Smooth muscle cell (in vitro differentiated cells): ENCODE measurements at regions not wholly inside any gene's neighbourhood (a gene's known extent, or its start where the extent isn't known, plus 50 kb on each side); places are given as distances from the start of the nearest gene placed in this dataset.
"Not testable (repeated sequence)": the region's sequence is repeated elsewhere in the genome, so short reads cannot be mapped to it uniquely, and the experiment has no call there.

Source experiments
- DNase-seq: peaks from one replicate; lab custom pipeline; 2025; ENCODE audit not compliant: unreplicated experiment; lab: John Stamatoyannopoulos, UW
- H2AFZ ChIP-seq: fragments of 200-600 bp; sonication (generic); 2 replicates; pipeline ENCODE4 v1.6.0; 2016; ENCODE audit warnings: antibody characterized with exemption, low read depth, mild to moderate bottlenecking
- H3F3A ChIP-seq: fragments of 200-600 bp; sonication (generic); 2 replicates; pipeline ENCODE4 v1.6.0; 2017; ENCODE audit warnings: antibody characterized with exemption, low read depth
- H3K27ac ChIP-seq: fragments of 200-600 bp; sonication (generic); 2 replicates; pipeline ENCODE4 v1.5.1; 2016; ENCODE audit warnings: low read depth, mild to moderate bottlenecking
- H3K27me3 ChIP-seq: fragments of 200-600 bp; sonication (generic); 2 replicates; pipeline ENCODE4 v1.6.1; 2016; ENCODE audit warnings: low read depth, mild to moderate bottlenecking
- H3K36me3 ChIP-seq: fragments of 200-600 bp; sonication (generic); 2 replicates; pipeline ENCODE4 v1.5.1; 2016; ENCODE audit warnings: low read depth
- H3K4me1 ChIP-seq: fragments of 200-600 bp; sonication (generic); 2 replicates; pipeline ENCODE4 v1.5.1; 2016; ENCODE audit warnings: low read depth
- H3K4me2 ChIP-seq: fragments of 200-600 bp; sonication (generic); 2 replicates; pipeline ENCODE4 v1.6.0; 2016; ENCODE audit warnings: mild to moderate bottlenecking
- H3K4me3 ChIP-seq: fragments of 200-600 bp; sonication (generic); 2 replicates; pipeline ENCODE4 v1.5.1; 2016; ENCODE audit warnings: mild to moderate bottlenecking
- H3K79me2 ChIP-seq: fragments of 200-600 bp; sonication (generic); 2 replicates; pipeline ENCODE4 v1.6.0; 2016; ENCODE audit warnings: low read depth, mild to moderate bottlenecking
- H3K9ac ChIP-seq: fragments of 200-600 bp; sonication (generic); 2 replicates; pipeline ENCODE4 v1.6.0; 2016; ENCODE audit warnings: low read depth
- H3K9me3 ChIP-seq: fragments of 200-600 bp; sonication (generic); replicated peaks from 2 replicates; pipeline ENCODE4 v1.5.1; 2016; ENCODE audit warnings: low read depth
- H4K20me1 ChIP-seq: fragments of 200-600 bp; sonication (generic); 2 replicates; pipeline ENCODE4 v1.6.0; 2016; ENCODE audit warnings: low read depth
- WGBS: methylation state at CpG from one replicate; pipeline ENCODE4 v1.1.7; 2016; ENCODE audit warnings: low lambda C conversion rate; 5-methylcytosine and 5-hydroxymethylcytosine counted together
- TF ChIP-seq, protein P1 (sequence below): fragments of 200-600 bp; sonication (generic); IDR thresholded peaks from 2 replicates; pipeline ENCODE4 v1.5.1; 2017; ENCODE audit warnings: borderline replicate concordance, mild to moderate bottlenecking, antibody characterized with exemption; ENCODE audit not compliant: insufficient read depth, poor library complexity, severe bottlenecking

GRCh38 chr5:62812621-62813255 is 234.1 kb downstream of the LRRC70 start:
- H3K9ac ChIP-seq: no peak overlapping the region
- no peaks in the 10 kb centered on the region for H3F3A ChIP-seq
- H3K4me3 ChIP-seq: no peak overlapping the region
- H3K9me3 ChIP-seq: no peaks in the 10 kb centered on the region
- DNase-seq: no peak
- H3K36me3 ChIP-seq: no peaks in the 10 kb centered on the region
- H3K4me2 ChIP-seq: no peak overlapping the region
- no peak overlapping the region for H3K27ac ChIP-seq
- H3K79me2 ChIP-seq: no peaks in the 10 kb centered on the region
- 59% methylated on average over 6 of the region's 6 CpGs for WGBS
- no peaks in the 10 kb centered on the region for H4K20me1 ChIP-seq
- H3K27me3 ChIP-seq: no peaks in the 10 kb centered on the region
- TF ChIP-seq, protein P1, sequence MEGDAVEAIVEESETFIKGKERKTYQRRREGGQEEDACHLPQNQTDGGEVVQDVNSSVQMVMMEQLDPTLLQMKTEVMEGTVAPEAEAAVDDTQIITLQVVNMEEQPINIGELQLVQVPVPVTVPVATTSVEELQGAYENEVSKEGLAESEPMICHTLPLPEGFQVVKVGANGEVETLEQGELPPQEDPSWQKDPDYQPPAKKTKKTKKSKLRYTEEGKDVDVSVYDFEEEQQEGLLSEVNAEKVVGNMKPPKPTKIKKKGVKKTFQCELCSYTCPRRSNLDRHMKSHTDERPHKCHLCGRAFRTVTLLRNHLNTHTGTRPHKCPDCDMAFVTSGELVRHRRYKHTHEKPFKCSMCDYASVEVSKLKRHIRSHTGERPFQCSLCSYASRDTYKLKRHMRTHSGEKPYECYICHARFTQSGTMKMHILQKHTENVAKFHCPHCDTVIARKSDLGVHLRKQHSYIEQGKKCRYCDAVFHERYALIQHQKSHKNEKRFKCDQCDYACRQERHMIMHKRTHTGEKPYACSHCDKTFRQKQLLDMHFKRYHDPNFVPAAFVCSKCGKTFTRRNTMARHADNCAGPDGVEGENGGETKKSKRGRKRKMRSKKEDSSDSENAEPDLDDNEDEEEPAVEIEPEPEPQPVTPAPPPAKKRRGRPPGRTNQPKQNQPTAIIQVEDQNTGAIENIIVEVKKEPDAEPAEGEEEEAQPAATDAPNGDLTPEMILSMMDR: no peak
- no peak overlapping the region for H2AFZ ChIP-seq
- no peaks in the 10 kb centered on the region for H3K4me1 ChIP-seq

- DNase-seq, H3K27me3 ChIP-seq, H3K79me2 ChIP-seq, H3K27ac ChIP-seq, H2AFZ ChIP-seq, H4K20me1 ChIP-seq, H3K4me3 ChIP-seq, H3F3A ChIP-seq, H3K4me1 ChIP-seq, H3K9me3 ChIP-seq, H3K9ac ChIP-seq, H3K4me2 ChIP-seq, H3K36me3 ChIP-seq: not testable (repeated sequence)
- WGBS: 90% methylated on average over 6 of the region's 13 CpGs
These were observed 226.2 kb downstream of the LRRC70 start for GRCh38 chr5:62804819-62805218.

DNA sequence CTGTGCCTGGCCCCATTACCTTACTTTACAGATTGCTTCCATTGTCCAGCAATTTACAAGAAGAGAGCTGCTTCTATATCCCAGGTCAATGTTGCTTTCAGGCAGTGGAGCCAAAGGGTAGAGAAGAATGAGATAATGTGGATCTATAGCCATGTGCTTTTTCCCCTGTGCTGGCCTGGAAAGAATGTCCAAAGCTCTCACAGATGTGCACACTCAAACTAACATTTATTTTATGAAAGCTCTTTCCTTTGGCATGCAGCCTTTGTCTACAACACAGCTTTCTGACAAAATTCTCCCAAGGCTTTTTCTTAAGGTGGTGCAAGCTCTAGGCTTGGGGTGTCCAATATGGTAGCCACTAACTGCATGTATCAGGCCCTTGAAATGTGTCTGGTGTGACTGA is 217.3 kb downstream of the LRRC70 start:
- no peak overlapping the region for H2AFZ ChIP-seq
- TF ChIP-seq, protein P1: no peak
- no peak for DNase-seq
- H3K27ac ChIP-seq: no peak overlapping the region
- H4K20me1 ChIP-seq: no peaks in the 10 kb centered on the region
- no peaks in the 10 kb centered on the region for H3K9me3 ChIP-seq
- H3F3A ChIP-seq: no peaks in the 10 kb centered on the region
- H3K79me2 ChIP-seq: no peaks in the 10 kb centered on the region
- no peak overlapping the region for H3K4me2 ChIP-seq
- no peaks in the 10 kb centered on the region for H3K27me3 ChIP-seq
- no peaks in the 10 kb centered on the region for H3K4me1 ChIP-seq
- no peak overlapping the region for H3K9ac ChIP-seq
- H3K36me3 ChIP-seq: no peaks in the 10 kb centered on the region
- H3K4me3 ChIP-seq: no peak overlapping the region

GRCh38 chr5:62794456-62794855 is 215.8 kb downstream of the LRRC70 start:
- Histone ChIP-seq H4K20me1 (no peaks in the 10 kb centered on the region), H3K27me3 (no peaks in the 10 kb centered on the region), H3K4me1 (no peaks in the 10 kb centered on the region)

More at GRCh38 chr5:62794456-62794855, 215.8 kb downstream of the LRRC70 start:
- H2AFZ ChIP-seq: no peak overlapping the region
- no peak for DNase-seq
- no peaks in the 10 kb centered on the region for H3K9me3 ChIP-seq
- no peak overlapping the region for H3K27ac ChIP-seq
- no peak overlapping the region for H3K4me2 ChIP-seq
- no peak overlapping the region for H3K9ac ChIP-seq
- H3K4me3 ChIP-seq: no peak overlapping the region
- no peaks in the 10 kb centered on the region for H3K36me3 ChIP-seq
- 55% methylated on average over 4 of the region's 4 CpGs for WGBS
- H3F3A ChIP-seq: no peaks in the 10 kb centered on the region
- TF ChIP-seq, protein P1: no peak
- H3K79me2 ChIP-seq: no peaks in the 10 kb centered on the region
